GM23248 (cell line): ENCODE measurements at regions not wholly inside any gene's neighbourhood (a gene's known extent, or its start where the extent isn't known, plus 50 kb on each side); places are given as distances from the start of the nearest gene placed in this dataset.

Source experiments
- DNase-seq: peaks from one replicate; pipeline ENCODE4 v3.0.0-alpha.2; 2015
- H2AFZ ChIP-seq: fragments of 200-600 bp; sonication (generic); 2 replicates; pipeline ENCODE4 v1.6.1; 2016; ENCODE audit warnings: antibody characterized with exemption
- H3F3A ChIP-seq: fragments of 200-600 bp; sonication (generic); 2 replicates; pipeline ENCODE4 v1.6.1; 2016; ENCODE audit warnings: mild to moderate bottlenecking, antibody characterized with exemption, mixed run types; ENCODE audit not compliant: insufficient read depth
- H3K27ac ChIP-seq: fragments of 200-600 bp; sonication (generic); 2 replicates; pipeline ENCODE4 v1.5.1; 2016; ENCODE audit warnings: mild to moderate bottlenecking
- H3K27me3 ChIP-seq: fragments of 200-600 bp; sonication (generic); replicated peaks from 2 replicates; pipeline ENCODE4 v1.6.1; 2016; ENCODE audit warnings: mild to moderate bottlenecking; ENCODE audit not compliant: insufficient read depth
- H3K36me3 ChIP-seq: fragments of 200-600 bp; sonication (generic); 2 replicates; pipeline ENCODE4 v1.6.1; 2016; ENCODE audit warnings: low read depth, mild to moderate bottlenecking
- H3K4me1 ChIP-seq: fragments of 200-600 bp; sonication (generic); 2 replicates; pipeline ENCODE4 v1.6.1; 2016; ENCODE audit warnings: mild to moderate bottlenecking; ENCODE audit not compliant: insufficient read depth
- H3K4me2 ChIP-seq: fragments of 200-600 bp; sonication (generic); one replicate; pipeline ENCODE4 v1.6.1; 2016; ENCODE audit warnings: mild to moderate bottlenecking; ENCODE audit not compliant: unreplicated experiment
- H3K4me3 ChIP-seq: fragments of 200-600 bp; sonication (generic); 2 replicates; pipeline ENCODE4 v1.5.1; 2016; ENCODE audit warnings: mild to moderate bottlenecking
- H3K79me2 ChIP-seq: fragments of 200-600 bp; sonication (generic); 2 replicates; pipeline ENCODE4 v1.6.1; 2016; ENCODE audit warnings: mild to moderate bottlenecking; ENCODE audit not compliant: insufficient read depth
- H3K9ac ChIP-seq: fragments of 200-600 bp; sonication (generic); 2 replicates; pipeline ENCODE4 v1.6.1; 2016; ENCODE audit warnings: mild to moderate bottlenecking
- H3K9me2 ChIP-seq: fragments of 200-600 bp; sonication (generic); 2 replicates; pipeline ENCODE4 v1.6.1; 2016; ENCODE audit warnings: mixed run types, mild to moderate bottlenecking, moderate library complexity; ENCODE audit not compliant: insufficient read depth
- H3K9me3 ChIP-seq: fragments of 200-600 bp; sonication (generic); one replicate; pipeline ENCODE4 v1.6.1; 2017; ENCODE audit warnings: low read depth
- H4K20me1 ChIP-seq: fragments of 200-600 bp; sonication (generic); 2 replicates; pipeline ENCODE4 v1.6.0; 2016; ENCODE audit not compliant: insufficient read depth
- EZH2 ChIP-seq: fragments of 200-600 bp; sonication (generic); IDR thresholded peaks from 2 replicates; pipeline ENCODE4 v1.6.1; 2018; ENCODE audit warnings: antibody characterized with exemption, mild to moderate bottlenecking; ENCODE audit not compliant: insufficient read depth, poor library complexity, severe bottlenecking
- EZH2phosphoT487 ChIP-seq: fragments of 200-600 bp; sonication (generic); IDR thresholded peaks from 2 replicates; pipeline ENCODE4 v1.6.1; 2018; ENCODE audit warnings: antibody characterized with exemption, moderate library complexity, mild to moderate bottlenecking, low read depth; ENCODE audit not compliant: insufficient read depth
- WGBS, 2 experiments: methylation state at CpG; one replicate each; pipeline ENCODE4 v1.1.6; 2015 to 2017; ENCODE audit warnings: low lambda C conversion rate in 2 of 2, low coverage in 1 of 2; ENCODE audit errors: missing lambda C conversion rate in 2 of 2; 5-methylcytosine and 5-hydroxymethylcytosine counted together
- in situ Hi-C: fragments of 300-500 bp; cut with MboI; formaldehyde crosslinking; loops from 2 replicates; pipeline ENCODE4 v1.15.0; 2020

DNA sequence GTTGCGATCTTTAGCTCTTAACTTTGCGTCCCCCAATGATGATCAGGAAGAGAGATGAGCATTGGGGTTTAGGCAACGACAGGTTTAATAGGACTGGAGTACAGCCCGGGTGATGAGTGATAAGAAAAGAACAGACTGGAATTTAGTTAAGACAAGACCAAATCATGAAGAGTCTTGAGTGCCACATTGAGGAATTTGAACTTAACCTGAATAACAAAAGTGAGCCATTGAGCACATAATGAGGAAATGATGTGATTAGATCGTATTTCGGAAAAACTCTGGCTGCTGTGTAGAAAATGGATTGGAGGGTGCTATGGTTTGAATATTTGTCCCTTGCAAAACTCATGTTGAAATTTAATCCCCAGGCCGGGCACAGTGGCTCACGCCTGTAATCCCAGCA is 83.2 kb upstream of the MELK start:
- H3K9ac ChIP-seq, result no peak overlapping the region
- 96 to 99% methylated on average over 8 of the region's 8 CpGs for WGBS, 2 experiments
- no peak overlapping the region for H3K4me3 ChIP-seq
- DNase-seq, result no peak
- H3K27ac ChIP-seq, result no peak overlapping the region
- no peak overlapping the region for H3K4me2 ChIP-seq
- no peak for TF ChIP-seq EZH2phosphoT487
- no peak for TF ChIP-seq EZH2
- H3K79me2 ChIP-seq, result peaks cover 26% of the 10 kb centered on the region
- in situ Hi-C loops, result no loop called here
- H3K9me2 ChIP-seq, result no peaks in the 10 kb centered on the region
- peaks cover 18% of the 10 kb centered on the region for H3F3A ChIP-seq
- no peaks in the 10 kb centered on the region for H3K9me3 ChIP-seq
- H3K4me1 ChIP-seq, result peaks cover 16% of the 10 kb centered on the region
- no peaks in the 10 kb centered on the region; the same call in 1 of the 2 replicates for H4K20me1 ChIP-seq
- no peaks in the 10 kb centered on the region for H3K36me3 ChIP-seq
- 0 out of 2 replicates have a peak overlapping the region, but pooled peaks have one; percentile 91 for H2AFZ ChIP-seq
- no peaks in the 10 kb centered on the region for H3K27me3 ChIP-seq

DNA sequence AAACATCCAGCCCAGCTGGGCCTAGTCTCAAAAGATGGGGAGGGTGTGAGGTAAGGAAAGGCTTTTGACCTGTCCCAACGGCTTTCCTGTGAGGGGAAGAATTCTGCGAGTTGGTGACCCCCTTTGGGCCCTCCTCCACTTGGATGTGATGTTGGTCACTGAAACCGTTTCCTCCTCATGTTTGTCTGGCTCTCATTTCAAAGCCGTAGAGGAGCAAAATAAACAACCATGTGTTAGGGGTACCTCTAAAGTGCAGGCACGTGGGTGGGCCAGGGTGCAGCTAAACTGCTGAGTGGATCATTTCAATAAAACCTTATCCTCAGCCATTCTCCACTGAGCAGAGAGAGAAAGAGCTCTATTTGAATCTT is 84.3 kb upstream of the MELK start:
- H3K9me3 ChIP-seq, result no peaks in the 10 kb centered on the region
- peak overlapping the region; percentile 91 for H2AFZ ChIP-seq
- no peaks in the 10 kb centered on the region; the same call in 1 of the 2 replicates for H4K20me1 ChIP-seq
- no peaks in the 10 kb centered on the region for H3K36me3 ChIP-seq
- peak overlapping the region; percentile 88 for H3K4me2 ChIP-seq
- peaks cover 36% of the 10 kb centered on the region for H3K79me2 ChIP-seq
- H3K9ac ChIP-seq, result peak overlapping the region; percentile 87
- peak overlapping the region; percentile 72 for H3K4me3 ChIP-seq
- WGBS, 2 experiments, result 4 to 6% methylated on average over 5 of the region's 5 CpGs
- H3K4me1 ChIP-seq, result peaks cover 16% of the 10 kb centered on the region
- peaks cover 18% of the 10 kb centered on the region for H3F3A ChIP-seq
- no peaks in the 10 kb centered on the region for H3K9me2 ChIP-seq
- TF ChIP-seq EZH2phosphoT487 (no peak), EZH2 (no peak)
- no peak for DNase-seq
- H3K27ac ChIP-seq, result peak overlapping the region; percentile 85
- in situ Hi-C loops, result no loop called here
- no peaks in the 10 kb centered on the region for H3K27me3 ChIP-seq

DNA sequence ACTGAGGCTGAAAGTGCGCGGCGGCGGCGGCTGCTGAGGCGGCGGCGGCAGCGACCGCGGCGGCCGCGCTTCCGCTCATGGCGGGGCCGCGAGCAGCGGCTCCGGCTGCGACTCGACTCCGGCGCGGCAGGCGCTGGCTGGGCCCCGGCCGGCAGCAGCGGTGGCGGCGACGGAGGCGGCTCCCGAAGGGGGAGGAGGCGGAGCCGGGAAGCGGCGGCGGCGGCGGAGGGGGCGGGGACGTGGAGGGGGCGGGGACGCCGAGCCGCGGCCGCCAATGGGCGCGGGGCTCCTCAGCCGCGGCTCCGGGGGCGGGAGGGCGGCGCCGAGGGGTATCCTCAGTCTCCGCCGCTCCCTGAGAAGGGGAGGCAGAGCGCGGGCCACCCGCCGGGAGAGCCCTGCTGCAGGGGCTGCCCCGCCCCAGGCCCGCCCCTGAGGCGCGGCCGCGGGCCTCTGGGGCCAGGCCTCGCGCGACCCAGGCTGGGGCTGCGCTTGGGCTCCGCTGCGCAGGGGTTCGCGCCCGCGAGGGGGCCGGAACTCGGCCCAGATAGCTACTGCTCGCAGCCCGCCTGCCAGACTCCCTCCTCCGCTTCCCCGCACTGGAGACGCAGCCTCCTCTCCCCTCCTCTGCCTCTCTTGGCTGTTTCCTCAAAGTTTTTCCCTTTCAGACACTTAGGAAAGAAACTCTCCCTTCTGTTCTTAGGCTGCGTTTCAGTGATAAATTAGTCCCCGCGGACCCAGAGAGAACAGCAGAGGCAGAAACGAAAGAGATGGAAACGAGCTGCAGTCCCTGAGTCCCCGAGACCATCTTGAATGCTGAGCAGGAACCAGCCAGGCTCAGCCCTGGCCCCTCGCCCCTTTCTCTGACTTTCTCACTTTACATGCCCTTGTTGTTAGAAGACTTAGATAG is 85.0 kb upstream of the MELK start:
- peak overlapping the region; percentile 85 for H3K27ac ChIP-seq
- 1 to 5% methylated on average over 11 to 60 of the region's 94 CpGs for WGBS, 2 experiments

DNA sequence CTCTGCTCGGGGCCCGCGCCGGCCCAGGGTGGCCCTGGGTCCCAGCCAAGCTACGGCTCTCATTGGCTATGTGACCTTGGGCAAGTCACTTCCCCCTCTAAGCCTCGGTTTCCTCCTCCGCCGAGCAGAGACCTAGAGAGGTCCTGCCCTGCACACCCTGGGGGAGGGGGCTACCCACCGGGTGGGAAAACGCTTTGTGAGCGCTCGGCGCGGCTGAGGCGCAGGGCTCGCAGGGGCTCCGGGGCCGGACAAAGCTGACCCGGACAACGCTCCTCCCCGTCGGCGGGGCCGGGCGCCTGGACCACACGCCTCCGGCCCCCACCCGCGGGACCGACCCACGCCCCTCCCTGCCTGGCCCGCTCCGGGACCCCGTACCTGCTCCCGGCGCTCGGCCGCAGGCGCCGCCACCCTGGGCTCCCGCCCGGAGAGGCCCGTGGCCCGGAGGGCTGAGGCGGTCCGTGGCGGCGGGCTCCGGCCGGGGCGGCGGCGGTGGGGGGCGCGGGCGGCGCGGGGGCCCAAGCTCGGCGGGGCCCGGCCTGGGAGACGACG is 85.7 kb upstream of the MELK start:
- H3K27ac ChIP-seq, result peak overlapping the region; percentile 64
- TF ChIP-seq EZH2, result no peak
- no peak for TF ChIP-seq EZH2phosphoT487

More for the DNA sequence above, 85.0 kb upstream of the MELK start:
- Histone ChIP-seq H3K4me2 (peak overlapping the region; percentile 88), H3K9me2 (no peaks in the 10 kb centered on the region), H3K36me3 (no peaks in the 10 kb centered on the region), H3F3A (peaks cover 18% of the 10 kb centered on the region), H3K9ac (peak overlapping the region; percentile 87), H3K4me1 (peaks cover 16% of the 10 kb centered on the region), H2AFZ (peak overlapping the region; percentile 91), H3K4me3 (peak overlapping the region; percentile 98), H4K20me1 (no peaks in the 10 kb centered on the region; the same call in 1 of the 2 replicates), H3K9me3 (no peaks in the 10 kb centered on the region), H3K27me3 (no peaks in the 10 kb centered on the region), H3K79me2 (peaks cover 43% of the 10 kb centered on the region)
- TF ChIP-seq EZH2, result no peak
- no peak for TF ChIP-seq EZH2phosphoT487
- in situ Hi-C loops, result no loop called here
- DNase-seq, result peak; percentile 97

More for the DNA sequence above, 85.7 kb upstream of the MELK start:
- H2AFZ ChIP-seq, result peak overlapping the region; percentile 74
- in situ Hi-C loops, result no loop called here
- peaks cover 16% of the 10 kb centered on the region for H3K4me1 ChIP-seq
- H4K20me1 ChIP-seq, result no peaks in the 10 kb centered on the region; the same call in 1 of the 2 replicates
- H3K4me2 ChIP-seq, result peak overlapping the region; percentile 97
- no peaks in the 10 kb centered on the region for H3K9me2 ChIP-seq
- H3K9ac ChIP-seq, result peak overlapping the region; percentile 90
- DNase-seq, result peak; percentile 60
- H3K9me3 ChIP-seq, result no peaks in the 10 kb centered on the region
- WGBS, 2 experiments, result 0% methylated on average over 20 to 41 of the region's 63 CpGs
- H3F3A ChIP-seq, result peaks cover 18% of the 10 kb centered on the region
- H3K4me3 ChIP-seq, result peak overlapping the region; percentile 98
- no peaks in the 10 kb centered on the region for H3K27me3 ChIP-seq
- H3K79me2 ChIP-seq, result peaks cover 50% of the 10 kb centered on the region
- no peaks in the 10 kb centered on the region for H3K36me3 ChIP-seq
